ENCODE measurements at regions not wholly inside any gene's neighbourhood (a gene's known extent, or its start where the extent isn't known, plus 50 kb on each side); places are given as distances from the start of the nearest gene placed in this dataset.

- no peaks in the 10 kb centered on the region for H3K36me3 ChIP-seq (ENCODE audit: control insufficient read depth in 1 of 2, insufficient read depth in 2 of 2, low read length in 2 of 2)
- no peaks in the 10 kb centered on the region for H4K20me1 ChIP-seq (ENCODE audit: insufficient read depth)
- RAD21 ChIA-PET (ENCODE audit: low non-redundant PET in 1 of 2, low total read pairs in 2 of 2, uncharacterized antibody in 2 of 2, unreplicated experiment in 2 of 2) = no interaction called here
- intact Hi-C loops (cut with micrococcal nuclease) = no loop called here
- no peak overlapping the region for H2AFZ ChIP-seq (ENCODE audit: low read depth, low read length, poor library complexity, severe bottlenecking)
- BruUV-seq (replicated peaks) = no TSS peak
- H3K9me2 ChIP-seq (ENCODE audit: insufficient read depth) = no peaks in the 10 kb centered on the region
- no peak overlapping the region for H3K4me2 ChIP-seq (ENCODE audit: low read length)
- ATAC-seq (peak; percentile 54; the same call in 1 of the 2 replicates), DNase-seq (ENCODE audit: low read depth, low spot score) (no peak)
- H3K4me3 ChIP-seq (replicated peaks in 1 of 2; ENCODE audit: low read depth in 1 of 2, low read length in 2 of 2) = no peak overlapping the region
- no peak for TF ChIP-seq ZNF274 (IDR thresholded peaks at IDR 0.05; ENCODE audit: low read depth, low read length)
- TF ChIP-seq TCF7L2 (IDR thresholded peaks at IDR 0.05; ENCODE audit: borderline replicate concordance, extremely low read depth, insufficient read depth, insufficient read length) = no peak
- TF ChIP-seq EZH2 (IDR thresholded peaks at IDR 0.05) = no peak
- TF ChIP-seq SRF (IDR thresholded peaks at IDR 0.05; ENCODE audit: low read depth) = no peak
- peak in 2 of 3 experiments; percentile 38 to 40; a peak in 4 of 6 replicates for TF ChIP-seq CTCF (IDR thresholded peaks at IDR 0.05 in 2 of 3, conservative IDR thresholded peaks at IDR 0.05 in 1 of 3; ENCODE audit: borderline replicate concordance in 1 of 3, insufficient read depth in 1 of 3, low read depth in 2 of 3, low read length in 2 of 3)
- TF ChIP-seq EGR1 (IDR thresholded peaks at IDR 0.05; ENCODE audit: low read depth) = no peak
- no peak for TF ChIP-seq ZFX (IDR thresholded peaks at IDR 0.05)
- no peak for TF ChIP-seq ATF3 (IDR thresholded peaks at IDR 0.05)
- no peak overlapping the region for H3K27ac ChIP-seq (ENCODE audit: low read depth, low read length)
- no peaks in the 10 kb centered on the region for H3K9me3 ChIP-seq (ENCODE audit: control insufficient read depth in 1 of 2, insufficient read depth in 1 of 2, low read depth in 1 of 2, low read length in 2 of 2)
- POLR2A ChIA-PET = no interaction called here
- no peak overlapping the region for H3K9ac ChIP-seq (ENCODE audit: low read length)
- H3K4me1 ChIP-seq (ENCODE audit: control insufficient read depth in 1 of 2, insufficient read depth in 2 of 2, low read length in 2 of 2) = no peaks in the 10 kb centered on the region
- CTCF ChIA-PET = no interaction called here
- no peaks in the 10 kb centered on the region for H3K79me2 ChIP-seq (ENCODE audit: insufficient read depth, low read length)
- no peaks in the 10 kb centered on the region for H3K27me3 ChIP-seq (ENCODE audit: insufficient read depth, low read length)
Measured at GRCh38 chr11:69881467-69882269, 62.5 kb upstream of the FGF3 start.

Data from HCT116 (cell line).